ENCODE measurements at regions not wholly inside any gene's neighbourhood (a gene's known extent, or its start where the extent isn't known, plus 50 kb on each side); places are given as distances from the start of the nearest gene placed in this dataset.

GRCh38 chr5:86493777-86494176, 124.0 kb upstream of the COX7C start (continued):
- TF ChIP-seq MEF2B (IDR thresholded peaks at IDR 0.05; ENCODE audit: partially characterized antibody, poor library complexity, severe bottlenecking) (no peak), ESRRA (IDR thresholded peaks at IDR 0.05; ENCODE audit: low read length) (no peak), PAX8 (IDR thresholded peaks at IDR 0.05) (no peak), RUNX3 (IDR thresholded peaks at IDR 0.05; ENCODE audit: low read length) (no peak), WRNIP1 (IDR thresholded peaks at IDR 0.05; ENCODE audit: borderline replicate concordance, low read depth, low read length) (no peak), SMAD5 (IDR thresholded peaks at IDR 0.05; ENCODE audit: low read depth) (no peak)

- in situ Hi-C loops (cut with MboI) (no loop called here), intact Hi-C loops (cut with micrococcal nuclease; ENCODE audit: unreplicated experiment) (no loop called here)
- Histone ChIP-seq H3K9me3 (replicated peaks; ENCODE audit: control insufficient read depth, insufficient read depth, low read length) (no peaks in the 10 kb centered on the region), H4K20me1 (ENCODE audit: control insufficient read depth, insufficient read depth) (no peaks in the 10 kb centered on the region), H3K4me3 (no peak overlapping the region), H3K27me3 (replicated peaks in 1 of 2; ENCODE audit: control insufficient read depth in 2 of 2, insufficient read depth in 2 of 2, low read length in 1 of 2) (no peaks in the 10 kb centered on the region), H3K36me3 (ENCODE audit: control insufficient read depth in 2 of 2, insufficient read depth in 2 of 2, low read length in 1 of 2) (no peaks in the 10 kb centered on the region), H3K4me1 (ENCODE audit: control insufficient read depth, insufficient read depth, low read length) (no peaks in the 10 kb centered on the region), H3K9ac (ENCODE audit: control insufficient read depth, insufficient read depth, low read length) (no peak overlapping the region), H3K4me2 (ENCODE audit: control insufficient read depth, insufficient read depth) (no peak overlapping the region), H3K79me2 (ENCODE audit: control insufficient read depth, insufficient read depth, low read length) (no peaks in the 10 kb centered on the region), H2AFZ (ENCODE audit: control insufficient read depth, low read depth, low read length) (no peak overlapping the region), H3K27ac (ENCODE audit: control insufficient read depth, insufficient read depth) (no peak overlapping the region)
- ATAC-seq (no peak), DNase-seq (ENCODE audit: low read depth, low spot score) (no peak), FAIRE-seq (no peak)
- BruUV-seq (replicated peaks): no TSS peak
- SMC1A ChIA-PET (ENCODE audit: uncharacterized antibody, unreplicated experiment): no interaction called here
- CTCF ChIA-PET: no interaction called here
- WGBS (ENCODE audit: insufficient coverage, insufficient replicate concordance, low lambda C conversion rate, missing lambda C conversion rate): 4% methylated on average over 1 of the region's 1 CpG
- POLR2A ChIA-PET: no interaction called here
- RAD21 ChIA-PET (ENCODE audit: unreplicated experiment): no interaction called here
- TF ChIP-seq CTCF (IDR thresholded peaks at IDR 0.05 in 2 of 3, conservative IDR thresholded peaks at IDR 0.05 in 1 of 3; ENCODE audit: control insufficient read depth in 2 of 3, extremely low read depth in 1 of 3, insufficient read depth in 1 of 3, low read depth in 3 of 3, low read length in 3 of 3): peak in 1 of 3 experiments; percentile 12; a peak in 1 of 6 replicates
- TF ChIP-seq PBX3 (IDR thresholded peaks at IDR 0.05; ENCODE audit: insufficient replicate concordance, low read depth, low read length): no peak
- TF ChIP-seq MTA3 (IDR thresholded peaks at IDR 0.05; ENCODE audit: borderline replicate concordance, low read length): no peak
- TF ChIP-seq RAD21 (IDR thresholded peaks at IDR 0.05; ENCODE audit: insufficient read depth, low read depth, low read length): 0 out of 2 replicates have a peak, but pooled peaks have one; percentile 6
These were observed 116.8 kb upstream of the COX7C start for GRCh38 chr5:86500947-86501346.
